ENCODE measurements at regions not wholly inside any gene's neighbourhood (a gene's known extent, or its start where the extent isn't known, plus 50 kb on each side); places are given as distances from the start of the nearest gene placed in this dataset.

GRCh38 chr10:118472415-118473304 lies 122.8 kb downstream of the PRLHR start:
- no peak for DNase-seq (ENCODE audit: low read depth in 2 of 3, low spot score in 2 of 3)

GRCh38 chr10:118471863-118472262 lies 123.6 kb downstream of the PRLHR start:
- DNase-seq (ENCODE audit: low read depth in 2 of 3, low spot score in 2 of 3): no peak

GRCh38 chr10:118470470-118470869 lies 125.0 kb downstream of the PRLHR start:
- no peak for DNase-seq (ENCODE audit: low read depth in 2 of 3, low spot score in 2 of 3)

GRCh38 chr10:118467200-118467599 lies 125.1 kb upstream of the FAM204A start:
- no peak for DNase-seq (ENCODE audit: low read depth in 2 of 3, low spot score in 2 of 3)

- DNase-seq (ENCODE audit: low read depth in 2 of 3, low spot score in 2 of 3): no peak
Observed at GRCh38 chr10:118465300-118465874, 123.3 kb upstream of the FAM204A start.

GRCh38 chr10:118463740-118464139 lies 121.6 kb upstream of the FAM204A start:
- no peak for DNase-seq (ENCODE audit: low read depth in 2 of 3, low spot score in 2 of 3)

GRCh38 chr10:118462401-118462800 lies 120.3 kb upstream of the FAM204A start:
- no peak for DNase-seq (ENCODE audit: low read depth in 2 of 3, low spot score in 2 of 3)

GRCh38 chr10:118459642-118460193 lies 117.6 kb upstream of the FAM204A start:
- peak; percentile 13 to 64 (median 35) for DNase-seq (ENCODE audit: low read depth in 2 of 3, low spot score in 2 of 3)

- no peak for DNase-seq (ENCODE audit: low read depth in 2 of 3, low spot score in 2 of 3)
Observed at GRCh38 chr10:118458957-118459641, 117.0 kb upstream of the FAM204A start.

- no peak for DNase-seq (ENCODE audit: low read depth in 2 of 3, low spot score in 2 of 3)
Observed at GRCh38 chr10:118457824-118458428, 115.8 kb upstream of the FAM204A start.

GRCh38 chr10:118455181-118455695 lies 113.1 kb upstream of the FAM204A start:
- DNase-seq (ENCODE audit: low read depth in 2 of 3, low spot score in 2 of 3): no peak

GRCh38 chr10:118454211-118454610 lies 112.1 kb upstream of the FAM204A start:
- DNase-seq (ENCODE audit: low read depth in 2 of 3, low spot score in 2 of 3): no peak

- no peak for DNase-seq (ENCODE audit: low read depth in 2 of 3, low spot score in 2 of 3)
Observed at GRCh38 chr10:118452098-118452497, 110.0 kb upstream of the FAM204A start.

GRCh38 chr10:118449521-118449920 lies 107.4 kb upstream of the FAM204A start:
- DNase-seq (ENCODE audit: low read depth in 2 of 3, low spot score in 2 of 3): no peak

GRCh38 chr10:118448744-118449143 lies 106.6 kb upstream of the FAM204A start:
- no peak for DNase-seq (ENCODE audit: low read depth in 2 of 3, low spot score in 2 of 3)

- no peak for DNase-seq (ENCODE audit: low read depth in 2 of 3, low spot score in 2 of 3)
Observed at GRCh38 chr10:118447478-118448270, 105.5 kb upstream of the FAM204A start.

GRCh38 chr10:118445535-118445934 lies 103.4 kb upstream of the FAM204A start:
- no peak for DNase-seq (ENCODE audit: low read depth in 2 of 3, low spot score in 2 of 3)

- no peak for DNase-seq (ENCODE audit: low read depth in 2 of 3, low spot score in 2 of 3)
Observed at GRCh38 chr10:118444069-118444468, 101.9 kb upstream of the FAM204A start.

GRCh38 chr10:118442032-118442431 lies 99.9 kb upstream of the FAM204A start:
- DNase-seq (ENCODE audit: low read depth in 2 of 3, low spot score in 2 of 3): no peak

- no peak for DNase-seq (ENCODE audit: low read depth in 2 of 3, low spot score in 2 of 3)
Observed at GRCh38 chr10:118439824-118440223, 97.7 kb upstream of the FAM204A start.
